ENCODE measurements at regions not wholly inside any gene's neighbourhood (a gene's known extent, or its start where the extent isn't known, plus 50 kb on each side); places are given as distances from the start of the nearest gene placed in this dataset.

DNA sequence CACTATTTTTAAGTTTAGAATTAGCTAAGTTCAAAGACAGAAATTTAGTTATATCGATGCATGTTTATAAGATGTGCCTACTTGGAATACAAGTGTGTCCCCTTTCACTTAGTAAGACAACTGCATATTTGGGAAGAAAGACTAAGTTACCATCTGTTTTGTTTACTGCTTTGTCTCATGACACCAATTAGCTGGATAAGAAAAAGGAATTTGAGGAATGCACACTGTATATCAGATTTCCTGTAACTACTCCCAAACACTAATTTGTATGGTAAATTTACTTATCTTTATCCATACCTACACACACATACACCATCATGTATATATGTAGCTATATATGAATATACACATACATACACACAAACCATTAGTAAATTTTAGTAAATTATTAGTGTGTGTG lies 1442.8 kb upstream of the IGFBP7 start:
- H3K27me3 ChIP-seq (ENCODE audit: control insufficient read depth in 1 of 2, insufficient read depth in 2 of 2, low read length in 2 of 2), result no peaks in the 10 kb centered on the region
- Mint-ChIP-seq H3K27ac (no peak overlapping the region), H3K9me3 (peaks cover 6% of the 10 kb centered on the region), H3K36me3 (ENCODE audit: low read depth) (no peaks in the 10 kb centered on the region), H3K27me3 (no peaks in the 10 kb centered on the region), H3K4me1 (ENCODE audit: low read depth) (no peaks in the 10 kb centered on the region), H3K4me3 (no peak overlapping the region)
- ATAC-seq (ENCODE audit: poor library complexity), result no peak
- H3K36me3 ChIP-seq (ENCODE audit: insufficient read depth, low read length), result no peaks in the 10 kb centered on the region
- peaks cover 3 to 4% of the 10 kb centered on the region in 2 experiments for H3K9me3 ChIP-seq (ENCODE audit: control insufficient read depth in 1 of 2, insufficient read depth in 1 of 2, low read length in 2 of 2)
- intact Hi-C loops (cut with DNase I, micrococcal nuclease), result no loop called here
- H3K27ac ChIP-seq (ENCODE audit: low read depth in 1 of 2, low read length in 2 of 2), result no peak overlapping the region
- H3K4me1 ChIP-seq (ENCODE audit: insufficient read depth, low read length), result no peaks in the 10 kb centered on the region
- no peak for TF ChIP-seq CTCF (IDR thresholded peaks at IDR 0.05)
- ChIA-PET CTCF (no interaction called here), POLR2A (no interaction called here)
- H3K4me3 ChIP-seq (ENCODE audit: low read length), result no peak overlapping the region
- DNase-seq, result no peak

- intact Hi-C loops (cut with DNase I, micrococcal nuclease), result no loop called here
- POLR2A ChIA-PET, result no interaction called here
- Mint-ChIP-seq H3K4me3 (no peak overlapping the region), H3K4me1 (ENCODE audit: low read depth) (no peaks in the 10 kb centered on the region), H3K9me3 (peaks cover 6% of the 10 kb centered on the region), H3K27ac (no peak overlapping the region), H3K27me3 (no peaks in the 10 kb centered on the region), H3K36me3 (ENCODE audit: low read depth) (no peaks in the 10 kb centered on the region)
- DNase-seq (no peak), ATAC-seq (ENCODE audit: poor library complexity) (no peak)
- Histone ChIP-seq H3K4me1 (ENCODE audit: insufficient read depth, low read length) (no peaks in the 10 kb centered on the region), H3K36me3 (ENCODE audit: insufficient read depth, low read length) (no peaks in the 10 kb centered on the region), H3K9me3 (ENCODE audit: control insufficient read depth in 1 of 2, insufficient read depth in 1 of 2, low read length in 2 of 2) (peaks cover 3 to 4% of the 10 kb centered on the region in 2 experiments), H3K4me3 (ENCODE audit: low read length) (no peak overlapping the region), H3K27me3 (ENCODE audit: control insufficient read depth in 1 of 2, insufficient read depth in 2 of 2, low read length in 2 of 2) (no peaks in the 10 kb centered on the region), H3K27ac (ENCODE audit: low read depth in 1 of 2, low read length in 2 of 2) (no peak overlapping the region)
- CTCF ChIA-PET, result no interaction called here
- TF ChIP-seq CTCF (IDR thresholded peaks at IDR 0.05), result no peak
These were observed 1441.5 kb upstream of the IGFBP7 start for GRCh38 chr4:58551676-58552075.

DNA sequence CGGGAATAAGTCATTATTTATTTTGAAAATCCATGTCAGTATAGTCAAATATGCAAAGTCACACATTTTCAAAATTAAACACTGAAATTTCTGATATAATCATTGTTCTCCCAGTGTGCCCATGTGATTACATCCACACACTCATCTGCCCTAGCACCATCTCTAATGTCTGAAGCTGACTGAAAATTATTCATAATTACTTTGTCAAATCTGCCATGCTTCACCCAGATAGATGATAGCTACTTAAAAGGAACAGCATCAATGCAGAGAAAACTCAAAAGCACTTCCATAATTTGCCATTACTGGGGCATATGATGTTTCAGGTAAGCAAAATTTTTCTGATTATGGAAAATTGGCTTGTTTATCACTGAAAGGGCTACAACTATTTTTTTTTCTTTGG lies 1433.3 kb upstream of the IGFBP7 start:
- no peak overlapping the region for H3K27ac Mint-ChIP-seq
- ATAC-seq (ENCODE audit: poor library complexity) (no peak), DNase-seq (no peak)
- POLR2A ChIA-PET, result no interaction called here
- H3K4me3 Mint-ChIP-seq, result no peak overlapping the region
- intact Hi-C loops (cut with DNase I, micrococcal nuclease), result no loop called here
- Histone ChIP-seq H3K27me3 (ENCODE audit: control insufficient read depth in 1 of 2, insufficient read depth in 2 of 2, low read length in 2 of 2) (no peaks in the 10 kb centered on the region), H3K4me3 (ENCODE audit: low read length) (no peak overlapping the region), H3K9me3 (ENCODE audit: control insufficient read depth in 1 of 2, insufficient read depth in 1 of 2, low read length in 2 of 2) (peaks cover 0 to 4% of the 10 kb centered on the region in 2 experiments), H3K36me3 (ENCODE audit: insufficient read depth, low read length) (no peaks in the 10 kb centered on the region), H3K4me1 (ENCODE audit: insufficient read depth, low read length) (no peaks in the 10 kb centered on the region), H3K27ac (ENCODE audit: low read depth in 1 of 2, low read length in 2 of 2) (no peak overlapping the region)
- H3K9me3 Mint-ChIP-seq, result peaks cover under 1% of the 10 kb centered on the region
- H3K36me3 Mint-ChIP-seq (ENCODE audit: low read depth), result no peaks in the 10 kb centered on the region
- TF ChIP-seq CTCF (IDR thresholded peaks at IDR 0.05), result no peak
- no peaks in the 10 kb centered on the region for H3K27me3 Mint-ChIP-seq
- H3K4me1 Mint-ChIP-seq (ENCODE audit: low read depth), result no peaks in the 10 kb centered on the region
- CTCF ChIA-PET, result no interaction called here

Data from CD4-positive, alpha-beta T cell (primary cell).